Astrocyte (in vitro differentiated cells and primary cell): ENCODE measurements at regions not wholly inside any gene's neighbourhood (a gene's known extent, or its start where the extent isn't known, plus 50 kb on each side); places are given as distances from the start of the nearest gene placed in this dataset.

Experiments
- DNase-seq: peaks from one replicate; pipeline ENCODE4 v3.0.0-alpha.2; 2010; ENCODE audit warnings: low read depth
- FAIRE-seq: peaks from 2 replicates; lab custom pipeline; 2011; peaks lifted over from hg19 to GRCh38; lab: Jason Lieb, UNC
- H2AFZ ChIP-seq: 2 replicates; pipeline ENCODE4 v1.6.0; 2012; ENCODE audit warnings: low read depth, low read length, inconsistent platforms
- H3K27ac ChIP-seq: 2 replicates; pipeline ENCODE4 v1.5.1; 2011; ENCODE audit warnings: low read depth, low read length, inconsistent platforms
- H3K27me3 ChIP-seq: 2 replicates; pipeline ENCODE4 v1.6.0; 2011; ENCODE audit warnings: low read length, inconsistent platforms; ENCODE audit not compliant: insufficient read depth
- H3K36me3 ChIP-seq: 2 replicates; pipeline ENCODE4 v1.5.1; 2011; ENCODE audit warnings: low read length, inconsistent platforms; ENCODE audit not compliant: insufficient read depth
- H3K4me1 ChIP-seq: 2 replicates; pipeline ENCODE4 v1.5.1; 2011; ENCODE audit warnings: low read length, inconsistent platforms; ENCODE audit not compliant: insufficient read depth
- H3K4me2 ChIP-seq: 2 replicates; pipeline ENCODE4 v1.6.0; 2012; ENCODE audit warnings: low read length, inconsistent platforms
- H3K4me3 ChIP-seq: 2 replicates; pipeline ENCODE4 v1.5.1; 2011; ENCODE audit warnings: low read depth, mild to moderate bottlenecking, low read length, inconsistent platforms; ENCODE audit not compliant: insufficient read depth
- H3K79me2 ChIP-seq: 2 replicates; pipeline ENCODE4 v1.6.0; 2012; ENCODE audit warnings: mild to moderate bottlenecking, low read length, inconsistent platforms; ENCODE audit not compliant: insufficient read depth
- H3K9ac ChIP-seq: 2 replicates; pipeline ENCODE4 v1.6.0; 2012; ENCODE audit warnings: mild to moderate bottlenecking, low read length, inconsistent platforms
- H3K9me3 ChIP-seq: 2 replicates; pipeline ENCODE4 v1.5.1; 2012; ENCODE audit warnings: low read depth, mild to moderate bottlenecking, low read length, inconsistent platforms; ENCODE audit not compliant: insufficient read depth
- H4K20me1 ChIP-seq: 2 replicates; pipeline ENCODE4 v1.6.0; 2012; ENCODE audit warnings: low read length, inconsistent platforms; ENCODE audit not compliant: insufficient read depth
- H3K27ac Mint-ChIP-seq: one replicate; pipeline ENCODE4 v1.8.0; 2021; ENCODE audit warnings: mild to moderate bottlenecking, mixed read lengths; ENCODE audit not compliant: unreplicated experiment
- H3K27me3 Mint-ChIP-seq: one replicate; pipeline ENCODE4 v1.8.0; 2021; ENCODE audit warnings: low read depth, mixed read lengths; ENCODE audit not compliant: unreplicated experiment
- H3K36me3 Mint-ChIP-seq: one replicate; pipeline ENCODE4 v1.8.0; 2021; ENCODE audit warnings: low read depth, mixed read lengths; ENCODE audit not compliant: unreplicated experiment
- H3K4me1 Mint-ChIP-seq: one replicate; pipeline ENCODE4 v1.8.0; 2021; ENCODE audit warnings: low read depth, mixed read lengths; ENCODE audit not compliant: unreplicated experiment
- H3K4me3 Mint-ChIP-seq: one replicate; pipeline ENCODE4 v1.8.0; 2021; ENCODE audit warnings: mild to moderate bottlenecking, moderate library complexity, mixed read lengths; ENCODE audit not compliant: unreplicated experiment
- H3K9me3 Mint-ChIP-seq: one replicate; pipeline ENCODE4 v1.8.0; 2021; ENCODE audit warnings: mild to moderate bottlenecking, mixed read lengths; ENCODE audit not compliant: unreplicated experiment
- CTCF ChIP-seq: IDR thresholded peaks from 2 replicates; pipeline ENCODE4 v1.5.1; 2011; ENCODE audit warnings: low read depth, mild to moderate bottlenecking, inconsistent platforms, low read length, moderate library complexity; ENCODE audit not compliant: insufficient read depth
- EZH2 ChIP-seq: IDR thresholded peaks from 2 replicates; pipeline ENCODE4 v1.6.1; 2012; ENCODE audit warnings: mild to moderate bottlenecking, low read length, inconsistent platforms; ENCODE audit not compliant: insufficient read depth

- no peak for FAIRE-seq
These were observed 50.2 kb upstream of the ELOVL5 start for GRCh38 chr6:53399027-53399344.

DNA sequence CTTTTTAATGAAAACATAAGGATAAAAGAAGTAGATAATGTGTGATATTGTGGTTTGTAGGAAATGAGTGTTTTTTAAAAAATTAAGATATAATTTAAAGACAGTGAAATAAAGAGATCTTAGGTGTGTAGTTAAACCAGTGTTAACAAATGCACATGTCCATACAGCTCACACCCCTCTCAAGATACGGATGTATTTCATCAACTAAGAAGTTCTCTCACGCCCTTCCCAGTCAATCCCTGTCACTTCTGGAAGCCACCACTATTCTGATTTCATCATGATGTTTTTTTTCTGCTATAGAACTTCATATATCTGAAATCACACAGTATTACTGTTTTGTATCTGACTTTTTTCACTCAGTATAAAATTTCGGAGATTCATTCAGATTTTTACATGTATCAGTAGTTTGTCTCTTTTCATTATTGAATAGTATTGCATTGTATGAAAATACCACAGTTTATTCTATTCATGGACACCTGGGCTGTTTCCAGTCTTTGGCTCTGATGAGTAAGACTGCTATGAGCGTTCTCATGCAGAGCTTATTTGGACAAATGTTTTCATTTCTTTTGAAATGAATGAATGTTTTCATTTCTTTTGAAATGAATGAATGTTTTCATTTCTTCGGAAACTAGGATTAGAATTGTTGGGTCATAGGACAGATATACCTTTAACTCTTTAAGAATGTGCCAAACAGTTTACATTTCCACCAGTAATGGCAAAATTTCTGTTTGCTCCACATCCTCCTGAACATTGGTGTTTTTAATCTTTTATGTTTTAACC, 49.7 kb upstream of the ELOVL5 start:
- no peak overlapping the region for H3K4me3 ChIP-seq
- no peak for FAIRE-seq
- no peaks in the 10 kb centered on the region for H3K4me1 ChIP-seq
- H3K4me1 Mint-ChIP-seq = peaks cover 8% of the 10 kb centered on the region
- no peak overlapping the region for H3K4me3 Mint-ChIP-seq
- no peaks in the 10 kb centered on the region for H3K27me3 ChIP-seq
- H3K27me3 Mint-ChIP-seq = peaks cover 1% of the 10 kb centered on the region
- H3K27ac Mint-ChIP-seq = no peak overlapping the region
- H2AFZ ChIP-seq = no peak overlapping the region
- H3K79me2 ChIP-seq = no peaks in the 10 kb centered on the region
- peak; percentile 16 for DNase-seq
- H3K9me3 Mint-ChIP-seq = peaks cover 1% of the 10 kb centered on the region
- no peaks in the 10 kb centered on the region for H3K9me3 ChIP-seq
- H3K9ac ChIP-seq = no peak overlapping the region
- no peak for TF ChIP-seq EZH2
- TF ChIP-seq CTCF = no peak
- H3K36me3 ChIP-seq = no peaks in the 10 kb centered on the region
- H3K27ac ChIP-seq = no peak overlapping the region
- peak overlapping the region; percentile 30 for H3K4me2 ChIP-seq
- no peaks in the 10 kb centered on the region for H4K20me1 ChIP-seq
- H3K36me3 Mint-ChIP-seq = no peaks in the 10 kb centered on the region

More at GRCh38 chr6:53399027-53399344, 50.2 kb upstream of the ELOVL5 start:
- H3K4me1 Mint-ChIP-seq = peaks cover 8% of the 10 kb centered on the region
- H3K4me3 Mint-ChIP-seq = no peak overlapping the region
- peak overlapping the region; percentile 30 for H3K4me2 ChIP-seq
- H3K36me3 Mint-ChIP-seq = no peaks in the 10 kb centered on the region
- H3K27me3 Mint-ChIP-seq = peaks cover 1% of the 10 kb centered on the region
- peak; percentile 8 for DNase-seq
- H3K9ac ChIP-seq = no peak overlapping the region
- H3K27me3 ChIP-seq = no peaks in the 10 kb centered on the region
- H3K4me1 ChIP-seq = no peaks in the 10 kb centered on the region
- no peaks in the 10 kb centered on the region for H3K79me2 ChIP-seq
- peaks cover 2% of the 10 kb centered on the region for H3K9me3 Mint-ChIP-seq
- no peak overlapping the region for H3K27ac Mint-ChIP-seq
- no peak overlapping the region for H3K4me3 ChIP-seq
- no peaks in the 10 kb centered on the region for H4K20me1 ChIP-seq
- TF ChIP-seq CTCF (no peak), EZH2 (no peak)
- H3K36me3 ChIP-seq = no peaks in the 10 kb centered on the region
- no peak overlapping the region for H2AFZ ChIP-seq
- H3K9me3 ChIP-seq = no peaks in the 10 kb centered on the region
- H3K27ac ChIP-seq = no peak overlapping the region
